Erythroblast (primary cell): ENCODE measurements at regions not wholly inside any gene's neighbourhood (a gene's known extent, or its start where the extent isn't known, plus 50 kb on each side); places are given as distances from the start of the nearest gene placed in this dataset.

Experiments used
- GATA1 ChIP-seq: IDR thresholded peaks from 2 replicates; pipeline ENCODE4 v1.6.1; 2011; ENCODE audit warnings: low read depth, mild to moderate bottlenecking, control low read depth, low read length, moderate library complexity
- POLR2A ChIP-seq: IDR thresholded peaks from 2 replicates; pipeline ENCODE4 v1.6.1; 2011; ENCODE audit warnings: mild to moderate bottlenecking, low read length

DNA sequence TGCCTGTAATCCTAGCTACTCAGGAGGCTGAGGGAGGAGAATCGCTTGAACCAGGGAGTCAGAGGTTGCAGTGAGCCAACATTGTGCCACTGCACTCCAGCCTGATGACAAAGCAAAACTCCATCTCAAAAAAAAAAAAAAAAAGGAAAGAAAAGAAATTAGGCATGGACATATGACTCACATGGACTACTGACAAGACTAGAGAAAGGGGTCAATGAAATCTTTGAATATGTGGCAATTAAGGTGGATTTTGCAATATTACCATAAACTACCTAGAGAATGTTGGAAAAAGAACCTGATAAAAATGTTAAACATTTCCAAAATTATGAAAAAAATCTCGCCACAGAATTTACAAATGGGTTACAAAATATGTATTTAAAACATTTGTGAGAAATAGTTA, 873.6 kb downstream of the C12orf50 start:
- no peak for TF ChIP-seq POLR2A
- TF ChIP-seq GATA1 = no peak
